ENCODE measurements at regions not wholly inside any gene's neighbourhood (a gene's known extent, or its start where the extent isn't known, plus 50 kb on each side); places are given as distances from the start of the nearest gene placed in this dataset.
"Not testable (repeated sequence)": the region's sequence is repeated elsewhere in the genome, so short reads cannot be mapped to it uniquely, and the experiment has no call there.

DNA sequence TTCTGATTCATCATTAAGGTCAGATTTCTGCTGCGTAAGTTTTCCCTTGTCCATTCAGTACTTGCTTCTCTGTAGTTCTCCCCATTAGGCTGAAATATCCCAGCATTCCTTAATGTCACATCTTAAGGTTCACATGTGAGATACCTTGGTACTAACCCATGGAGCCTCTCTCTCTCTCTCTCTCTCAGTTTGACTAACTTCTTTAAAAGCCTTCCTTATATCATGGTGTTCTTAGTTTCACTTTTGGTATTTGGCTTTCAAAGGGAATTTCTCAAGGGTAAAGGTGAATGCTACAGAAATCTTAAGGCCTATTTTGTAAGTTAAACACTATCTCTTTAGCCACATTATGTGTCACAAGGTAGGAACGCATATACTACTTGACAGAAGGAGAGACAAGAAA, 427.3 kb upstream of the ZNF717 start:
- no peak for DNase-seq

DNA sequence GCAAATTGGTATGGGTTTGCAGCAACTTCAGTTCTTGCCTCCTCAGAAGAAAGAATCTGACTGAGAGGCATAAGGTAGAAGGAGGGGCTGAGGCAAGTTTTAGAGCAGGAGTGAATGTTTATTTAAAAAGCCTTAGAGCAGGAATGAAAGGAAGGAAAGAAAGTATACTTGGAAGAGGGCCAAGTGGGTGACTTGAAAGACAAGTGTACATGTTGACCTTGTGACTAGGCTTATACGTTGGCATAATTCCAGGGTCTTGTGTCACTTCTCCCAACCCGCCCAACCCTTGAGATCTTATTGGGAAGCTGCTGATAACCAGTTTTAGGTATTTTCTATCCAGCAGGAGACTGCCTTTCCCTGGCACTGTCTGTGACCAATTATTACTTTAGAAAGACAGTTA, 436.9 kb upstream of the ZNF717 start:
- DNase-seq, result no peak

GRCh38 chr3:76231258-76231657, 445.9 kb upstream of the ZNF717 start:
- no peak for DNase-seq

DNA sequence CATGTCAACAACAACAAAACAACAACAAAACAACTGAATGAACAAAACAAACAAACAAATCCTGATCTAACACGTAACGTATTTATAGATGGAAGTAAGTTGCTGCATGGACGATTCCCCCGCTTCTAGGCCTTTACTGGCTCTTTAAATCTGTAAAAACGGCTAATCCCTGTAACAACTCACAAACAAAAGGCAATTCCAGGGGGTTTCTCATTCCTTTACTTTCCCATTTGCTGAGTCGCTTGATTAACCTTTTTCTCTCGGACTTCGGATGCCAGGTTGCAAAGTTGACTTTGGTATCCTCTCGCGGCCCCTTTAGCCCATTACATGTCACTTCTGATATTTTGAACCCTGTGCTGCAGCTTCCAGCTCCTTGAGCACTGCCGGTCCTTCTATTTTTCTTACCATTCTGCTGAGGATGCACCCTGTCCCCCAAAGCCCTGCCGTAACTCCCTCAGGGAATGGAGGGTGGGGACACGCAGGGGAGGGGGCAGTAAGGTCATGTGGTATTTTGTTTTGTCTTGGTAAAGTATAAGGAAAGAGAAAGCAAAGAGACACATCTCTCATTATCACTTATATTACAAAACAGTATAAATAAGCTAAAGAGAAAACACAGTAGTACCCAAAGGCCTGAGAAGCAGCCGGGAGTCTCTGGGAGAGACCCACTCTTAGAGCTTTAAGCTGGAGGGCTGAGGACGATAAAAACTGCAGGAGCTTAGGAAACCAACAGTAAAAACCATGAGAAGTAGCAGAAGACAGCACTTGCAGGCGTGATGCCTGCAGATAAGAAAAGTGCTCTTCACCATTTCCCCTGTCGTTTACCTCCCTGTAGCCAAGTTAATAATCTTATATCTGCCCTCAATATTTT, 457.8 kb upstream of the ZNF717 start:
- DNase-seq, result no peak

GRCh38 chr3:76245073-76245472, 459.7 kb upstream of the ZNF717 start:
- no peak for DNase-seq

- DNase-seq, result no peak
Observed at GRCh38 chr3:76245622-76246021, 460.3 kb upstream of the ZNF717 start.

- no peak for DNase-seq
Observed at GRCh38 chr3:76264496-76264895, 479.1 kb upstream of the ZNF717 start.

- no peak for DNase-seq
Observed at GRCh38 chr3:76264911-76265310, 479.6 kb upstream of the ZNF717 start.

DNA sequence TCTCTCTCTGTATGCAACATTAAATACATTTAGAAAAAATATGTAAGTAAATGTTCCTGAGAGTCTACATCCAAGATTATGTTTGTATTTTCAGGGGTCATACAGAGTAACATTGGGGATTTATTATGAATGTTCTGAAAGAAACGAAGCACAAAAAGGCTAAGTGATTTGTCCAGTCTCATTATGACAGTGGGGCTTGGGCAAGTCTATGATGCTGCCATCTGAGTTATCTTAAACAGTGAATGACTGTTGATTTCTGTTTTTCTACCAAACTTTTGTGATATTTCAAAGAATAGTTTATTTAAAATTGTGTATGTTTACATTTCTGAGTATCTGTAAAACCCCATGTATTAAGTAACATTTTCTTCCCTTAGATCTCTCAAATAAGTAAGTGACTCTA, 481.2 kb upstream of the ZNF717 start:
- no peak for DNase-seq

- no peak for DNase-seq
Observed at GRCh38 chr3:76267851-76268380, 482.6 kb upstream of the ZNF717 start.

GRCh38 chr3:76293856-76294255, 508.5 kb upstream of the ZNF717 start:
- DNase-seq, result no peak

GRCh38 chr3:76300746-76301145, 515.4 kb upstream of the ZNF717 start:
- DNase-seq, result no peak

DNA sequence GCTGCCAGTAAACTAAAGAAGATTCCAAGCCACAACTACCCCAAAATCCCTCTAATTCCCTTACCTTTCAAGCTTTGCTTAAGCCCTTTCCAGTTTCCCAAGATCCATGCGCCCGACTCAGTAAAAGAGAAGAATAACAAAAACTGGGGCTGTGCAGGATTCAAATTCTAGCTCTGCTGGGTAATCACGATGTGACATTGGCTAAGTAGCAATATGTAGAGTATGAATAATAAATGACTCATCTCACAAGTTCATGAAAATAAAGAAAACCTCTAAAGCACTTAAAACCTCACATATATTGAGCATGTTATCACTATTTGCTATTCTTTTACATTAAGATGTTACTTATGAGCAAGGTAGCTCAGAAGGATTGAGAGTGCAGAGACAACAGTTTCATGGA, 522.2 kb upstream of the ZNF717 start:
- DNase-seq, result no peak

DNA sequence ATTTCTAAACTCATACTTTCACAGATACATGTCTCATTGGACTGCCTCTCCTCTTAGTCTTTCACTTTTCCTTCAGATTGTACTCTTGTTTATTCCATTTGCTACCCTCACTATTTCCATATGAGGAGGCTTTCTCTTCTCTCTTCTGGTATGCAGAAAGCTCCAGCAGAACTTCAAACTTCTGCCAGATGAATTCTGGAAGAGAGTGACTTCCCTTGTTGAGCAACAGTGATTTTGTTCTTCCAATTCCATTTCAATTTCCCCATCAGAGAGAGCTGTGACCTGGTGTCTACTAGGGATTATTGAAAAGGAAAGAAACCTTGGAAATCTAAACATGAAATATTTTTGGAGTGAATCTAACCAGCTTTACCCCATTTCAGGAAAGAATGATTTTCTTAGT, 523.2 kb upstream of the ZNF717 start:
- no peak for DNase-seq

- DNase-seq, result no peak
Observed at GRCh38 chr3:76310089-76310488, 524.7 kb upstream of the ZNF717 start.

- DNase-seq, result no peak
Observed at GRCh38 chr3:76310667-76311066, 525.3 kb upstream of the ZNF717 start.

GRCh38 chr3:76311941-76312340, 526.6 kb upstream of the ZNF717 start:
- DNase-seq, result no peak

DNA sequence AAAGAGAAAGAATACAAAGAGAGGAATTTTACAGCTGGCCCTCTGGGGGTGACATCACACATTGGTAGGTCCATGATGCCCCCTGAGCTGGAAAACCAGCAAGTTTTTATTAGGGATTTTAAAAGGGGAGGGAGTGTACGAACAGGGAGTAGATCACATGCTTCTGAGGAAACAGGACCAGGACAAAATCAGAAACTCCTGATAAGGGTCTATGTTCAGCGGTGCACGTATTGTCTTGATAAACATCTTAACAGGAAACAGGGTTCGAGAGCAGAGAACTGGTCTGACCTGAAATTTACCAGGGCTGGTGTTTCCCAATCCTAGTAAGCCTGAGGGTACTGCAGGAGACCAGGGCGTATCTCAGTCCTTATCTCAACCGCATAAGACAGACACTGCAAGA, 530.6 kb upstream of the ZNF717 start:
- not testable (repeated sequence) for DNase-seq

GRCh38 chr3:76321614-76322013, 536.3 kb upstream of the ZNF717 start:
- DNase-seq, result no peak

DNA sequence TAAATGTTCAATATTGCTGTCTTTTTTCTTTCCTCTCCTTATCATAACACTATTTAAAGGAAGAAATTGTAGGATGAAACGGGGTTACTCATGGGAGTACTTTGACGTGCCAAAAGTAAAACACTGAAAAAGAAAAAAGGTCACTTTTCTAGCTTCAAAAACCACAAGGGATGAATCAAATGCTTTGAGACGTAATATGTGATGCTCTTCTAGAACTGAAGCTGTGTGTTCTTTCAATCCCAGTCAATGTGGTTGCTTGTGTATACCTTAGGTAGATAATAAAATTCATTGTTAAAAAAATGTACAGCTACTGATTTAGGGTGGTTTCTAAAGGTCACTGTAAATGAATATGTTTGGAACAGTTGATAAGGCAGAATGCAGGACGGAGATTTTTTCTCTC, 538.8 kb upstream of the ZNF717 start:
- no peak for DNase-seq

GRCh38 chr3:76345878-76346277, 560.5 kb upstream of the ZNF717 start:
- DNase-seq, result no peak

GRCh38 chr3:76346690-76347089, 561.3 kb upstream of the ZNF717 start:
- DNase-seq, result no peak

DNA sequence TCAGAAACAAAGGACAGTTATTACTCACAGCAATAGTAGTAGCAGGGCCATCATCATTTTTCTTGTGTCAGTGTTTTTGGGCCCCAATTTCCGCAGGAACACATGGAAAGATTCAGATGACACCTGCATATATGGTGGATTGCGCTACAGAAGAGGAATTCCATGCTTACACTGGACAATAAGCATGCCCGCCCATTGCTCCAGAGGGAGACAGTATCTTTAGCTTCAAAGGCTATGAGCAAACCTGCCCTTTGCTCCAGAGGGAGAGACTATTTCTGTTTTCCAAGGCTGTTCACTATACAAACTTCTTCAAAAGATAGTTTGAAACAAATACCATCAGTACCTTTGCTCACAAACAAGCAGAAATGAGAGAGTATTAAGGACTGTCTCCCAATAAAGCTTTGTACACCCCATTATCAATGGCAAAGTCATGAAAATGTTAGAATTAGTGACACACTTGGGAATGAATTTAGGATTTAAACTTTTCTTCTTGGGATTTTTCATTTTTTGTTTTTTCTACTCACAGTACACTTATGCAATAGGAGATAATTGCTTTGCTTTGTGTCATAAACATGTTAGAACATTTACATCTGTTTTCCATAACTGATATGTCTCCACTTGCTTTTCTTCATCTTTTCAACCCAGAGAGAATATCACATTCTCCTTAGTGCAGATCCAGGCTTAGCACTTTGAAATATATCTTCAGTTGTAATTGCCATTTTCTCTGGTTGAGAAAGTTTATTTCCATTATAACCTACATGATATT, 564.5 kb upstream of the ZNF717 start:
- DNase-seq, result no peak

DNA sequence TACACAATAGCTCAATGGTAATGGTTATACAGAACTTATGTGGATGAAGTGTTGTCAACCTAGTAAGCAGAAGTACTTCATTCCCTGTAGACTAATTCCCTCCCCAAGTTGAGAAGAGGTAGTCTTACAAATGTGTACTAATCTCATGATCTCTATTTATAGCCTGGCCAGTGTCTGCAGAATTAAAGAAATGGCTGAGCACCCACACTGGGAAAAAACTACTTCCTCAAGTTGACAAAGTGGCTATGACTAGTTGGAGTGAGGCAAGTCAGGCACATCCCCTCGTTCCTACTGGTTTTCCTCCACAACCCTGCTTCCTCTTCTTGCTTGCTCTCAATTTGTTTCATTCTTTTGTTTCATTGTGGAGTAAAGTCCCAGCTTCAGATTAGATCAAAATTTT, 566.7 kb upstream of the ZNF717 start:
- DNase-seq, result no peak

Data from hematopoietic multipotent progenitor cell treated with erythropoietin and hydrocortisone succinate and interleukin-3 and kit ligand, for 6 days (in vitro differentiated cells).